OCI-LY3 (cell line): ENCODE measurements at regions not wholly inside any gene's neighbourhood (a gene's known extent, or its start where the extent isn't known, plus 50 kb on each side); places are given as distances from the start of the nearest gene placed in this dataset.

Source experiments
- H2AFZ ChIP-seq: fragments of 200-600, 300-600 bp; shearing (Covaris generic); 2 replicates; pipeline ENCODE4 v1.6.0; 2014; ENCODE audit warnings: antibody characterized with exemption, low read depth, low read length
- H3K27ac ChIP-seq: fragments of 200-600, 300-600 bp; sonication (generic); 2 replicates; pipeline ENCODE4 v1.5.1; 2014; ENCODE audit warnings: mild to moderate bottlenecking, low read length, moderate library complexity, mixed read lengths
- H3K27me3 ChIP-seq: fragments of 200-600, 300-600 bp; sonication (generic); 2 replicates; pipeline ENCODE4 v1.6.1; 2014; ENCODE audit warnings: low read depth, low read length, mixed read lengths
- H3K36me3 ChIP-seq: fragments of 200-600, 300-600 bp; sonication (generic); replicated peaks from 2 replicates; pipeline ENCODE3; 2014; ENCODE audit warnings: low read depth, low read length, mixed read lengths
- H3K4me1 ChIP-seq: fragments of 300-600, 200-600 bp; sonication (generic); 2 replicates; pipeline ENCODE4 v1.6.1; 2014; ENCODE audit warnings: low read length, mixed read lengths
- H3K4me2 ChIP-seq: fragments of 200-600, 300-600 bp; sonication (generic); 2 replicates; pipeline ENCODE4 v1.6.1; 2014; ENCODE audit warnings: low read length, mixed read lengths
- H3K4me3 ChIP-seq: fragments of 300-600, 200-600 bp; sonication (generic); 2 replicates; pipeline ENCODE4 v1.5.1; 2014; ENCODE audit warnings: antibody characterized with exemption, mild to moderate bottlenecking, low read length, moderate library complexity
- H3K79me2 ChIP-seq: fragments of 300-600, 200-600 bp; shearing (Covaris generic); 2 replicates; pipeline ENCODE4 v1.6.1; 2014; ENCODE audit warnings: mild to moderate bottlenecking, low read length, mixed read lengths
- H3K9ac ChIP-seq: fragments of 300-600, 200-600 bp; shearing (Covaris generic); 2 replicates; pipeline ENCODE4 v1.6.0; 2014; ENCODE audit warnings: mild to moderate bottlenecking, low read length, moderate library complexity
- H3K9me3 ChIP-seq: fragments of 200-600, 300-600 bp; shearing (Covaris generic); 2 replicates; pipeline ENCODE4 v1.6.1; 2014; ENCODE audit warnings: low read length, mixed read lengths; ENCODE audit not compliant: insufficient read depth
- H4K20me1 ChIP-seq: fragments of 200-600, 300-600 bp; sonication (generic); 2 replicates; pipeline ENCODE4 v1.6.1; 2016; ENCODE audit warnings: low read length, mixed read lengths; ENCODE audit not compliant: insufficient read depth
- EZH2phosphoT487 ChIP-seq: fragments of 200-600 bp; shearing (Covaris generic); IDR thresholded peaks from 2 replicates; pipeline ENCODE4 v1.6.1; 2018; ENCODE audit warnings: antibody characterized with exemption, mixed run types, low read depth
- TF ChIP-seq, protein P1 (sequence below): fragments of 200-600, 300-600 bp; sonication (generic); IDR thresholded peaks from 2 replicates; pipeline ENCODE4 v1.5.1; 2014; ENCODE audit warnings: antibody characterized with exemption, low read length, low read depth

DNA sequence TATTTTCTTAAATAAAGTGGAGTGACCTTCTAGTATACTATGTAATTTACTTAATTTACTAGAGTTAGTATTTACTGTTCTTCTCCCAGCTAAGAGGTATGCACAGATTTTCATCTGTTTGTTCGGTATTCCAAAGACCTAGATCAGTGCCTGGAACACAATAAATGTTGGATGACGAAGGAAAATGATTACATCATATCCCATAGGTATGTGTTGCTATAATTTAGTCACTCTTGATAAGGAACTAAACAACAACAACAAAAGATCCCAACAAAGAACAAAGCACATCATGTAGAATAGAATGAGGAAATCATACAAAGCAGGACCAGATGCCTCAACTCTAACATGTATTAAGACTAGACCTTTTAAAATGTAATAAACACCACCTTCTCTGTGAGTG lies 89.6 kb upstream of the ADGRF1 start:
- Histone ChIP-seq H3K9me3 (no peaks in the 10 kb centered on the region), H3K4me3 (no peak overlapping the region), H3K4me2 (no peak overlapping the region), H3K36me3 (no peaks in the 10 kb centered on the region), H3K4me1 (peaks cover 12% of the 10 kb centered on the region), H3K79me2 (no peaks in the 10 kb centered on the region), H3K9ac (no peak overlapping the region), H4K20me1 (no peaks in the 10 kb centered on the region), H2AFZ (no peak overlapping the region), H3K27ac (no peak overlapping the region), H3K27me3 (no peaks in the 10 kb centered on the region; the same call in none of the 2 replicates)
- TF ChIP-seq, protein P1, sequence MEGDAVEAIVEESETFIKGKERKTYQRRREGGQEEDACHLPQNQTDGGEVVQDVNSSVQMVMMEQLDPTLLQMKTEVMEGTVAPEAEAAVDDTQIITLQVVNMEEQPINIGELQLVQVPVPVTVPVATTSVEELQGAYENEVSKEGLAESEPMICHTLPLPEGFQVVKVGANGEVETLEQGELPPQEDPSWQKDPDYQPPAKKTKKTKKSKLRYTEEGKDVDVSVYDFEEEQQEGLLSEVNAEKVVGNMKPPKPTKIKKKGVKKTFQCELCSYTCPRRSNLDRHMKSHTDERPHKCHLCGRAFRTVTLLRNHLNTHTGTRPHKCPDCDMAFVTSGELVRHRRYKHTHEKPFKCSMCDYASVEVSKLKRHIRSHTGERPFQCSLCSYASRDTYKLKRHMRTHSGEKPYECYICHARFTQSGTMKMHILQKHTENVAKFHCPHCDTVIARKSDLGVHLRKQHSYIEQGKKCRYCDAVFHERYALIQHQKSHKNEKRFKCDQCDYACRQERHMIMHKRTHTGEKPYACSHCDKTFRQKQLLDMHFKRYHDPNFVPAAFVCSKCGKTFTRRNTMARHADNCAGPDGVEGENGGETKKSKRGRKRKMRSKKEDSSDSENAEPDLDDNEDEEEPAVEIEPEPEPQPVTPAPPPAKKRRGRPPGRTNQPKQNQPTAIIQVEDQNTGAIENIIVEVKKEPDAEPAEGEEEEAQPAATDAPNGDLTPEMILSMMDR: no peak
- no peak for TF ChIP-seq EZH2phosphoT487

- H3K9ac ChIP-seq: no peak overlapping the region
- H3K4me2 ChIP-seq: no peak overlapping the region
- peaks cover 12% of the 10 kb centered on the region for H3K4me1 ChIP-seq
- H4K20me1 ChIP-seq: no peaks in the 10 kb centered on the region
- no peak overlapping the region for H2AFZ ChIP-seq
- H3K36me3 ChIP-seq: no peaks in the 10 kb centered on the region
- no peak overlapping the region for H3K27ac ChIP-seq
- no peaks in the 10 kb centered on the region for H3K9me3 ChIP-seq
- H3K4me3 ChIP-seq: no peak overlapping the region
- H3K79me2 ChIP-seq: no peaks in the 10 kb centered on the region
- TF ChIP-seq, protein P1: no peak
- no peak for TF ChIP-seq EZH2phosphoT487
- no peaks in the 10 kb centered on the region for H3K27me3 ChIP-seq
Measured at GRCh38 chr6:47130086-47130485, 88.0 kb upstream of the ADGRF1 start.

GRCh38 chr6:47129129-47129528 lies 87.0 kb upstream of the ADGRF1 start:
- Histone ChIP-seq H3K27ac (no peak overlapping the region), H3K4me1 (peaks cover 3% of the 10 kb centered on the region; the same call in 1 of the 2 replicates), H3K9ac (no peak overlapping the region), H3K4me2 (no peak overlapping the region), H3K4me3 (no peak overlapping the region), H4K20me1 (no peaks in the 10 kb centered on the region), H3K27me3 (no peaks in the 10 kb centered on the region), H3K36me3 (no peaks in the 10 kb centered on the region), H3K79me2 (no peaks in the 10 kb centered on the region), H3K9me3 (no peaks in the 10 kb centered on the region), H2AFZ (no peak overlapping the region)
- TF ChIP-seq, protein P1: no peak
- TF ChIP-seq EZH2phosphoT487: no peak

- no peak overlapping the region for H3K27ac ChIP-seq
- no peaks in the 10 kb centered on the region for H3K79me2 ChIP-seq
- no peaks in the 10 kb centered on the region for H3K36me3 ChIP-seq
- H4K20me1 ChIP-seq: no peaks in the 10 kb centered on the region
- H3K4me2 ChIP-seq: no peak overlapping the region
- TF ChIP-seq, protein P1: no peak
- TF ChIP-seq EZH2phosphoT487: no peak
- no peak overlapping the region for H3K9ac ChIP-seq
- H3K4me1 ChIP-seq: no peaks in the 10 kb centered on the region
- H3K4me3 ChIP-seq: no peak overlapping the region
- H3K9me3 ChIP-seq: no peaks in the 10 kb centered on the region
- H3K27me3 ChIP-seq: no peaks in the 10 kb centered on the region
- H2AFZ ChIP-seq: no peak overlapping the region
Measured at GRCh38 chr6:47126647-47127391, 84.7 kb upstream of the ADGRF1 start.
